PFSK-1 (cell line): ENCODE measurements at regions not wholly inside any gene's neighbourhood (a gene's known extent, or its start where the extent isn't known, plus 50 kb on each side); places are given as distances from the start of the nearest gene placed in this dataset.

Experiments used
- FOXP2 ChIP-seq: optimal IDR thresholded peaks from 2 replicates; pipeline ENCODE3; 2011; ENCODE audit warnings: borderline replicate concordance, control low read depth, inconsistent platforms; ENCODE audit not compliant: insufficient read depth; ENCODE audit errors: extremely low read length, extremely low read depth
- POLR2AphosphoS5 ChIP-seq: IDR thresholded peaks from 2 replicates; pipeline ENCODE4 v1.6.1; 2012; ENCODE audit warnings: low read depth, mild to moderate bottlenecking, control low read depth, low read length, moderate library complexity
- REST ChIP-seq, 2 experiments: IDR thresholded peaks; 2 replicates each; pipeline versions ENCODE4 v1.6.1 to v1.8.0; 2011 to 2012; ENCODE audit warnings: low read depth in 2 of 2, low read length in 2 of 2, control low read depth in 1 of 2, inconsistent platforms in 1 of 2, mild to moderate bottlenecking in 1 of 2, moderate library complexity in 1 of 2; ENCODE audit not compliant: insufficient read depth in 1 of 2
- SIN3A ChIP-seq: IDR thresholded peaks from 2 replicates; pipeline ENCODE4 v1.6.1; 2012; ENCODE audit warnings: mild to moderate bottlenecking, low read length, moderate library complexity, borderline replicate concordance; ENCODE audit not compliant: insufficient read depth
- TAF1 ChIP-seq: IDR thresholded peaks from 2 replicates; pipeline ENCODE4 v1.6.1; 2012; ENCODE audit warnings: low read length, control low read depth, borderline replicate concordance; ENCODE audit not compliant: insufficient read depth

GRCh38 chr2:128439791-128440665, 121.4 kb upstream of the HS6ST1 start:
- TF ChIP-seq FOXP2 (no peak), SIN3A (no peak), POLR2AphosphoS5 (no peak), TAF1 (no peak), REST (IDR thresholded peaks at IDR 0.05; ENCODE audit: insufficient read depth in 1 of 2, low read depth in 2 of 2, low read length in 2 of 2) (no peak)

GRCh38 chr2:128440666-128441340, 122.1 kb upstream of the HS6ST1 start:
- TF ChIP-seq TAF1 = no peak
- TF ChIP-seq REST (IDR thresholded peaks at IDR 0.05; ENCODE audit: insufficient read depth in 1 of 2, low read depth in 2 of 2, low read length in 2 of 2) = no peak
- no peak for TF ChIP-seq POLR2AphosphoS5
- no peak for TF ChIP-seq SIN3A
- TF ChIP-seq FOXP2 = no peak

- TF ChIP-seq TAF1 (no peak), REST (IDR thresholded peaks at IDR 0.05; ENCODE audit: insufficient read depth in 1 of 2, low read depth in 2 of 2, low read length in 2 of 2) (no peak), POLR2AphosphoS5 (no peak), SIN3A (no peak), FOXP2 (no peak)
These were observed 122.8 kb upstream of the HS6ST1 start for GRCh38 chr2:128441341-128442052.

GRCh38 chr2:128442053-128442751, 123.5 kb upstream of the HS6ST1 start:
- no peak for TF ChIP-seq SIN3A
- TF ChIP-seq FOXP2 = no peak
- TF ChIP-seq POLR2AphosphoS5 = no peak
- TF ChIP-seq REST (IDR thresholded peaks at IDR 0.05; ENCODE audit: insufficient read depth in 1 of 2, low read depth in 2 of 2, low read length in 2 of 2) = no peak
- TF ChIP-seq TAF1 = no peak
